ENCODE measurements at regions not wholly inside any gene's neighbourhood (a gene's known extent, or its start where the extent isn't known, plus 50 kb on each side); places are given as distances from the start of the nearest gene placed in this dataset.

DNA sequence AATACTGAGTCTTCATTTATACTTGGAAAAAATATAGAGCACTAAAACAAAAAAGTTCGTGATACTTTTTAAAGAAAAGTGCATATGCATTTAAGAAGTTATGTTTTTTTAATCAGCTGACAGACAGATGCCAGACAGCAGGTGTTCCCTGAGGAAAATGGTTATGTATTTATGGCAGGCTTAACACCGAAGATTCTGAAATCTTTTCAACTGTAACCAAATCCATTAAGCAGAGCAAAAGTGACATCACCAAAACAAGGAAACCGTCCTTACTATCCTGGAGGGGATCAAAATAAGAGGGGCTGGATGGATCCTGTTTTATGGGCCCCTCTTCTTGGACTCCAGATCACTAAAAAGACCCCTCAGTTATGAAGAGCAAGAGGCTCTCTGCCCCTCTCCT lies 404.9 kb upstream of the ADAMTS16 start:
- DNase-seq (ENCODE audit: extremely low read depth, low read depth), result no peak

GRCh38 chr5:4737868-4738267 lies 402.3 kb upstream of the ADAMTS16 start:
- DNase-seq (ENCODE audit: extremely low read depth, low read depth), result no peak

GRCh38 chr5:4738298-4738697 lies 401.8 kb upstream of the ADAMTS16 start:
- no peak for DNase-seq (ENCODE audit: extremely low read depth, low read depth)

GRCh38 chr5:4740156-4740555 lies 400.0 kb upstream of the ADAMTS16 start:
- DNase-seq (ENCODE audit: extremely low read depth, low read depth), result no peak

DNA sequence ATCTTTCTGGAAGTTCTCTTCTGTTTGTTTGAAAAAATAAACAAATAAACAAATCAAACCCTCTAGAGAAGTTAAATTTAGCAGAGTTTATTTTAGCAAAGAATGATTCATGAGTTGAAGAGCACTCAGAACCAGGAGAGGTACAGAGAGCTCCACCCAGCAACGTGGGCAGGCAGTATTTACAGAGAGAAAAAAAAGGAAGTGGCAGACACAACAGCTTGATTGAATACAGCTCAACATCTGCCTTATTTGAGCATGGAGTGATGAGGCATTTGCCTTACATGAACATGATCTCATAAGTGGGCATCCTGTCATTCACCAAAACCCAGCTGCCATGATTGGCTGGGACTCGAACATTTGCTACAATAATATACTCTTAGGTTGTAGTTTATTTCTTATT lies 381.6 kb upstream of the ADAMTS16 start:
- DNase-seq (ENCODE audit: extremely low read depth, low read depth), result no peak

- DNase-seq (ENCODE audit: extremely low read depth, low read depth), result no peak
Measured at GRCh38 chr5:4758996-4759395, 381.1 kb upstream of the ADAMTS16 start.

GRCh38 chr5:4762316-4762715 lies 377.8 kb upstream of the ADAMTS16 start:
- no peak for DNase-seq (ENCODE audit: extremely low read depth, low read depth)

DNA sequence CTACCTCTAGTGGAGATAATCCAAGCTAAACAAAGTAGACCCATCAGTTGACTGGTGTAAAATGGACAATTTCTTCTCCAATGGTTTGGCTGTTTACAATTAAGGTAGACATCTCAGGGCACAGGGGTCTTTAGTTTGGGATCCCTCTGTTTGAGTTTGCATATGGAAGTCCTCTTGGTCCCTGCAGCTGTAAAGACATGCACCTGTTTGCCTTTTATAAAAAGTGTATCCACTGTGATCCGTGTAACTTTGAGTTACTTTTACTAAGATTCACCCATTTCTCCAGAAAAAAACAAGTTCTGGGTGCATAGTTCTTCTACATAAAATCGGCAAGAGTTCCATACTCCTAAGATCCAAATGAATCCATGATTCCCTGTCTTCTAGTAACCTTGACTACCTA lies 374.7 kb upstream of the ADAMTS16 start:
- DNase-seq (ENCODE audit: extremely low read depth, low read depth), result no peak

DNA sequence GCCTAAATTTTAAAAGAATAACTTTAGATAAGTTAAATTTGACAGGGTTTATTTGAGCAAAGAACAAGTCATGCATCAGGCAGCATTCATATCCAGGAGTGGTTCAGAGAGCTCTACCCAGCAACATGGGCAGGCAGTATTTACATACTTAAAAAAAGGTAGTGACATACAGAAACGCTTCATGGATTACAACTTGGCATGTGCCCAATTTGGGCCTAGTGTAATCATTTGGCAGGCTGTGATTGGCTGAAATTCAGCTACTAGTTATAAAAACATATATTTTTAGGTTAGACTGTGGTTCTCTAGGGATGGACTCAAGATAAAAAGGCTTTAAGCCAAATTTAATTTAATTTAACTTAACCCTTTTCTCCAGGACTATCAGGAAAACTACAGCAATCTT lies 374.0 kb upstream of the ADAMTS16 start:
- DNase-seq (ENCODE audit: extremely low read depth, low read depth), result no peak

DNA sequence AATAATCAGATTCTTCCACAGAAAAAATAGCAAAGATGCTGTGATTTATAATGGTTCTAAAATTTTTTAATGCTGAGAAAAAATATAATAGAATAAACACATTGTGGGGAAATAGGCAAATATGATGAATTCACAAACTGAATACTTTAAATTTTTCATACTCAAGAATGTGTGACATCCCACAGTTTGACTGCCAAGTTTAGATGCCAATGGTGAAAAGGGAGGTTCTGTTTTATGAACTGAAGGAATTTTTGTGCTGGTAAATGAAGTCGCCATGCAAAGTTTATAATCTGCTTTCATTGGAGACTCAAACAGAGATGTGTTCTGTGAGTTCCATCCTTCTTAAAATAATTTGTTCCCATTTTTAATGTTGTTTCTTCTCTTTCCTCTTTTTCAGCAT lies 367.5 kb upstream of the ADAMTS16 start:
- no peak for DNase-seq (ENCODE audit: extremely low read depth, low read depth)

- no peak for DNase-seq (ENCODE audit: extremely low read depth, low read depth)
Measured at GRCh38 chr5:4773827-4774317, 366.3 kb upstream of the ADAMTS16 start.

- DNase-seq (ENCODE audit: extremely low read depth, low read depth), result peak; percentile 26
Measured at GRCh38 chr5:4777435-4777834, 362.7 kb upstream of the ADAMTS16 start.

GRCh38 chr5:4780633-4781032 lies 359.5 kb upstream of the ADAMTS16 start:
- no peak for DNase-seq (ENCODE audit: extremely low read depth, low read depth)

GRCh38 chr5:4781299-4781698 lies 358.8 kb upstream of the ADAMTS16 start:
- DNase-seq (ENCODE audit: extremely low read depth, low read depth), result no peak

- no peak for DNase-seq (ENCODE audit: extremely low read depth, low read depth)
Measured at GRCh38 chr5:4785971-4786370, 354.2 kb upstream of the ADAMTS16 start.

GRCh38 chr5:4797445-4797844 lies 342.7 kb upstream of the ADAMTS16 start:
- no peak for DNase-seq (ENCODE audit: extremely low read depth, low read depth)

DNA sequence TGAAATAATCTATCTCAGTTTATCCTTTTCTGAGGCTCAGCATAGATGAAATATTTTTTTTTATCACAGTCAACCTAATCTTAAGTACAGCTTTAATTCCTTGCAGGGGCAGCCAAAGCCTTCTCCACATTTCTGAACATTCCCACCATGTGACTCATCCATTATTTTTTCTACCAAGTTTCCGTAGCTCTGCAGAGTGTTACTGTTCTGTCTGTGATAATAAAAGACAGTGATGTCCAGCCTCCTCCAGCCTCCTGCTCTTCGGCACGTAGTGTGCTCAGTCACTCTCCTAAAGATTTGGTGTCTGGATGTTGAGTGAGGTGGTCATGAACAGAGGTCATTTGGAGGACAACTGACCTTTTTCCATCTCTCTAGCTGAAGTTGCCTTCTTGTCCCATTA lies 338.1 kb upstream of the ADAMTS16 start:
- DNase-seq (ENCODE audit: extremely low read depth, low read depth), result no peak

DNA sequence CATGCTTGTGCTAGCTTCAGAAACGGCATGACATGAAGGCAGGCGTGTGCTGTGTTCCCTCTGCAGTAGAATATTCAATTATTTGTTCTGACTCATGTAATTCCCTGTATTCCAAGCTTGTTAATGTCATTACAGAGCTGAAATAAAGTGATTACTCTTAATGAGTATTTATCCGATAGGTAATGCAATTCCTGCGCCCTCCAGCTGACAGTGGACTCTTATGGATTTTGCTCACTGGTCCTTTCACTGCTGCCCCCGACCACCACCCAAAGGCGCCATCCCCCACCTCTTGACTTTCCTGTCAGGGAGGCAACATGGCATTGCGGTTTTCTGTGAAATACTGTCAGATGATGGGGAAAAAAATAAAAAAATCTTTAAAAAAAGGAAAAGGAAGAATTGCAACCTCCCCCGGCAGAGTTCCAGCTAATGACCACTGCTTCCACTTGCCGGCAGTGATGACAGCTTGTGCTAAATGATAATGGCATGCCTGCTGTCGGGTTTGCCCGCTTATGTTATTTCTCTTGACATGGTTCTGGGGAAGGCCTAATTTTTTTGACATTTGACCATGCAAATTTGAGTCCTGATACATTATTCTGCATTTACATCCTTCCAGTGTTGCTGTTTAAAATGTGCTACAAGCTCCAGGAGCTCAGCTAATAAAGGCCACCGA lies 335.3 kb upstream of the ADAMTS16 start:
- DNase-seq (ENCODE audit: extremely low read depth, low read depth), result no peak

DNA sequence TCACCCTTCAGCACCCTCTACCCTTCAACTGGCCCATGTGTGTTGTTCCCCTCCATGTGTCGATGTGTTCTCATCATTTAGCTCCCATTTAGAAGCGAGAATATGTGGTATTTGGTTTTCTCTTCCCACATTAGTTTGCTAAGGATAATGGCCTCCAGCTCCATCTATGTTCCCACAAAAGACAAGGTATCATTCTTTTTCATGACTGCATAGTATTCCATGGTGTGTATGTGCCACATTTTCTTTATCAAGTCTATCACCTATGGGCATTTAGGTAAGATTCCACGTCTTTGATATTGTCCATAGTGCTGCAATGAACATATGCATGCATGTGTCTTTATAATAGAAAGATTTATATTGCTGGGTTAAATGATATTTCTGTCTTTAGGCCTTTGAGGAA lies 325.1 kb upstream of the ADAMTS16 start:
- DNase-seq (ENCODE audit: extremely low read depth, low read depth), result no peak

- DNase-seq (ENCODE audit: extremely low read depth, low read depth), result no peak
Measured at GRCh38 chr5:4817767-4818166, 322.4 kb upstream of the ADAMTS16 start.

GRCh38 chr5:4831325-4831724 lies 308.8 kb upstream of the ADAMTS16 start:
- no peak for DNase-seq (ENCODE audit: extremely low read depth, low read depth)

DNA sequence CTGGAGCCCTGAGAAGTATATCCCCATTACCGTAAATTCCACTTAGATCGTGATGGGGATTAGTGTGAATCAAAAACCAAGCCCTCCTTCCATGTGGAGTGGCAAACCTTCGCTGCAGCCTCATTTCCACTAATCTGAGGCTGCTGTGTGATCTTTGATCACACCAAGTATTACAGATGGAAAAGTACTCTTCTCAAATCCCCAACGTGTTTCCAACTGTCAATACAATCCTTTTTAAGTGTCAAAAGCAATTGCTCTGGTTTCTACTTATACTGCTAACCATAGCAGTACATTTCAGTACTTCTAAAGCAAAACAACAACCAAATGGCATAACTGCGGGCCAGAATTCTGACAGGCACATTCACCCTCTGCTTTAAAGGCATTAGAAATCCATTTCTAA lies 307.7 kb upstream of the ADAMTS16 start:
- DNase-seq (ENCODE audit: extremely low read depth, low read depth), result no peak

DNA sequence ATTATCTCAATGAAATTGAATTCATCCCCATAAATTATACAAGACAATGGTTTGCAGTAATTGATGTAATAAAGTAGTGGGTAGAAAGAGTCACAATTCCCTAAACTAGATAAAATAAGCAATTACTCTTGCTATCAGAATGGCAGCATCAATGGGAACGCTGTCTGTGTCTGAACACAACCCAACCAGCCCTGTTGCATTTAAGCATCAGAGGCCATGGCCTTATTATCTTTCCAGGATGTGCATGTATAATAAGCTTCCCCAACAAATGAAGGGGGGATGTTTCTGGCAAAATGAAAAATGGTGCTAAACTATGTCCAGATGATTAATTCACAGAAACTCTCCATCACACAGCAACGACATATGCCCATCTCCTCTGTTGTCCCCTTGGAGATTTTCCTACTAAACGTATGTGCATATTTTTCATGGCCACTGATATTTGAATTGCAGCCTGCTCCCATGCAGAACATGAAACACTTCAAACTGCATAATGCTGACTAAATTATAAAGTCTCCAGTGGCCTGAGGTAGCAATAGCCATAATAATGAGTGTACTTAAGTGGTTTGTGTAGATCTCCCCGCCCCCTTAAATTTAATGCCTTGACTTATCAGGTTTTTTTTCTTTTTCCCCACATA lies 306.9 kb upstream of the ADAMTS16 start:
- no peak for DNase-seq (ENCODE audit: extremely low read depth, low read depth)

Data from NCI-H460 (cell line).